ENCODE measurements at regions not wholly inside any gene's neighbourhood (a gene's known extent, or its start where the extent isn't known, plus 50 kb on each side); places are given as distances from the start of the nearest gene placed in this dataset.

GRCh38 chr1:164360265-164360664 is 198.7 kb upstream of the PBX1 start:
- TF ChIP-seq CTCF (IDR thresholded peaks at IDR 0.05; ENCODE audit: insufficient read depth, low read depth, low read length) = no peak
- no peak for TF ChIP-seq EZH2 (IDR thresholded peaks at IDR 0.05; ENCODE audit: insufficient read depth, low read length)

All from astrocyte (in vitro differentiated cells and primary cell).